SK-MEL-5 (cell line): ENCODE measurements at regions not wholly inside any gene's neighbourhood (a gene's known extent, or its start where the extent isn't known, plus 50 kb on each side); places are given as distances from the start of the nearest gene placed in this dataset.

Experiments
- small RNA-seq, 2 experiments: library from RNA; depleted of rRNA; stranded (forward); fragments of <200 nt; gene quantifications; one replicate each; pipeline ENCODE3, GENCODE V24; 2014

Small RNA genes in the stretch of these regions (small RNA-seq; reads per million reads assigned to genes)
- 0 reads per million in 2 experiments for gene MIR6089
